HCT116 (cell line): ENCODE measurements at regions not wholly inside any gene's neighbourhood (a gene's known extent, or its start where the extent isn't known, plus 50 kb on each side); places are given as distances from the start of the nearest gene placed in this dataset.

ENCODE experiments used
- ATAC-seq: fragments of 200-7000 bp; cut with Tn5 transposase; 2 replicates; pipeline ENCODE4 v1.9.1; 2020; ENCODE audit warnings: mild to moderate bottlenecking, moderate library complexity
- BruUV-seq: library from RNA; stranded (reverse); fragments of 400-500 nt; replicated peaks from 2 replicates; lab custom pipeline; 2021; lab: Mats Ljungman, UMichigan
- CTCF ChIA-PET: fragments of 300-600 bp; sonication (Branson Sonifier 250); formaldehyde crosslinking; loops from one replicate; lab custom pipeline; 2021; ENCODE audit warnings: antibody characterized with exemption; lab: Charles Lee
- POLR2A ChIA-PET: fragments of 300-600, 350-600 bp; sonication (Branson Sonifier 250); formaldehyde crosslinking; loops from one replicate; lab custom pipeline; 2021; ENCODE audit warnings: antibody characterized with exemption; lab: Charles Lee
- RAD21 ChIA-PET, 2 experiments: fragments of 300-600 bp; sonication (Branson Sonifier 250); formaldehyde crosslinking; loops; one replicate each; lab custom pipeline; 2023; ENCODE audit warnings: low total read pairs in 2 of 2; ENCODE audit not compliant: uncharacterized antibody in 2 of 2, unreplicated experiment in 2 of 2, low non-redundant PET in 1 of 2; lab: Charles Lee
- DNase-seq: peaks from one replicate; pipeline ENCODE4 v3.0.0-alpha.2; 2010; ENCODE audit warnings: low read depth, low spot score
- H2AFZ ChIP-seq: fragments of 200-600 bp; shearing (Covaris generic), sonication (generic); 2 replicates; pipeline ENCODE4 v1.6.1; 2017; ENCODE audit warnings: low read depth, mixed run types, mixed read lengths, antibody characterized with exemption, low read length; ENCODE audit not compliant: poor library complexity, severe bottlenecking
- H3K27ac ChIP-seq: 2 replicates; pipeline ENCODE4 v1.5.1; 2012; ENCODE audit warnings: low read depth, low read length
- H3K27me3 ChIP-seq: fragments of 200-600 bp; sonication (generic); 2 replicates; pipeline ENCODE4 v1.6.1; 2016; ENCODE audit warnings: mixed run types, low read length, mixed read lengths; ENCODE audit not compliant: insufficient read depth
- H3K36me3 ChIP-seq, 2 experiments: fragments of 200-500 bp in 1 of 2; fragments of 200-600 bp in 1 of 2; sonication (Bioruptor generic) in 1 of 2; sonication (generic) in 1 of 2; 2 replicates each; pipeline versions ENCODE4 v1.5.1 to v1.6.1; 2014 to 2016; ENCODE audit warnings: low read length in 2 of 2, inconsistent platforms in 1 of 2, mixed read lengths in 1 of 2, mixed run types in 1 of 2; ENCODE audit not compliant: insufficient read depth in 2 of 2, control insufficient read depth in 1 of 2
- H3K4me1 ChIP-seq, 2 experiments: fragments of 200-600 bp in 1 of 2; sonication (generic) in 1 of 2; 2 replicates each; pipeline versions ENCODE4 v1.5.1 to v1.6.1; 2012 to 2017; ENCODE audit warnings: low read length in 2 of 2, inconsistent platforms in 1 of 2, mild to moderate bottlenecking in 1 of 2, mixed read lengths in 1 of 2, mixed run types in 1 of 2, moderate library complexity in 1 of 2; ENCODE audit not compliant: insufficient read depth in 2 of 2, control insufficient read depth in 1 of 2
- H3K4me2 ChIP-seq: fragments of 200-600 bp; sonication (generic); 2 replicates; pipeline ENCODE4 v1.6.1; 2017; ENCODE audit warnings: mixed run types, low read length, mixed read lengths
- H3K4me3 ChIP-seq, 2 experiments: fragments of 200-600 bp in 1 of 2; sonication (generic) in 1 of 2; replicated peaks in 1 of 2; 2 replicates each; pipeline ENCODE4 v1.5.1; 2011 to 2016; ENCODE audit warnings: low read length in 2 of 2, control low read depth in 1 of 2, low read depth in 1 of 2, mild to moderate bottlenecking in 1 of 2, mixed read lengths in 1 of 2, mixed run types in 1 of 2
- H3K79me2 ChIP-seq: fragments of 200-600 bp; sonication (generic); 2 replicates; pipeline ENCODE4 v1.6.1; 2017; ENCODE audit warnings: mild to moderate bottlenecking, mixed run types, low read length, moderate library complexity, mixed read lengths; ENCODE audit not compliant: insufficient read depth
- H3K9ac ChIP-seq: fragments of 200-600 bp; sonication (generic); 2 replicates; pipeline ENCODE4 v1.6.1; 2016; ENCODE audit warnings: low read length, mixed read lengths
- H3K9me2 ChIP-seq: fragments of 200-600 bp; sonication (generic), shearing (Covaris generic); 2 replicates; pipeline ENCODE4 v1.6.1; 2017; ENCODE audit warnings: mixed run types, mild to moderate bottlenecking, moderate library complexity; ENCODE audit not compliant: insufficient read depth
- H3K9me3 ChIP-seq, 2 experiments: fragments of 200-500 bp in 1 of 2; fragments of 200-600 bp in 1 of 2; sonication (Bioruptor generic) in 1 of 2; sonication (generic) in 1 of 2; 2 replicates each; pipeline ENCODE4 v1.6.1; 2014 to 2017; ENCODE audit warnings: low read length in 2 of 2, mixed read lengths in 2 of 2, inconsistent platforms in 1 of 2, low read depth in 1 of 2, mild to moderate bottlenecking in 1 of 2, mixed run types in 1 of 2, moderate library complexity in 1 of 2; ENCODE audit not compliant: control insufficient read depth in 1 of 2, insufficient read depth in 1 of 2
- H4K20me1 ChIP-seq: fragments of 200-600 bp; sonication (generic), shearing (Covaris generic); 2 replicates; pipeline ENCODE4 v1.6.1; 2017; ENCODE audit warnings: mixed run types, mild to moderate bottlenecking, moderate library complexity; ENCODE audit not compliant: insufficient read depth
- ATF3 ChIP-seq: IDR thresholded peaks from 2 replicates; pipeline ENCODE4 v1.6.1; 2012
- CBX3 ChIP-seq: IDR thresholded peaks from 2 replicates; pipeline ENCODE4 v1.6.1; 2012; ENCODE audit warnings: low read depth
- CEBPB ChIP-seq: IDR thresholded peaks from 2 replicates; pipeline ENCODE4 v1.6.1; 2012; ENCODE audit warnings: low read depth
- ELF1 ChIP-seq: IDR thresholded peaks from 2 replicates; pipeline ENCODE4 v1.6.1; 2012; ENCODE audit warnings: low read depth, borderline replicate concordance
- EZH2 ChIP-seq: fragments of 200-600 bp; sonication (generic); IDR thresholded peaks from 2 replicates; pipeline ENCODE4 v1.6.1; 2017; ENCODE audit warnings: antibody characterized with exemption, mixed run types
- FOSL1 ChIP-seq: IDR thresholded peaks from 2 replicates; pipeline ENCODE4 v1.6.1; 2012; ENCODE audit warnings: low read depth
- JUND ChIP-seq: IDR thresholded peaks from 2 replicates; pipeline ENCODE4 v1.6.1; 2012
- MAX ChIP-seq: IDR thresholded peaks from 2 replicates; pipeline ENCODE4 v1.6.1; 2012
- POLR2AphosphoS5 ChIP-seq: IDR thresholded peaks from 2 replicates; pipeline ENCODE4 v1.6.1; 2011; ENCODE audit warnings: mild to moderate bottlenecking, low read depth, low read length, moderate library complexity
- SP1 ChIP-seq: IDR thresholded peaks from 2 replicates; pipeline ENCODE4 v1.6.1; 2012; ENCODE audit warnings: low read depth
- SRF ChIP-seq: IDR thresholded peaks from 2 replicates; pipeline ENCODE4 v1.6.1; 2012; ENCODE audit warnings: low read depth
- ZBTB33 ChIP-seq: IDR thresholded peaks from 2 replicates; pipeline ENCODE4 v1.6.1; 2011; ENCODE audit warnings: mild to moderate bottlenecking, low read length, moderate library complexity; ENCODE audit not compliant: insufficient replicate concordance; ENCODE audit errors: extremely low read depth
- ZFX ChIP-seq: fragments of 450-650 bp; IDR thresholded peaks from 2 replicates; pipeline ENCODE4 v1.6.1; 2017
- ZNF274 ChIP-seq: fragments of 200-500 bp; sonication (Bioruptor generic); IDR thresholded peaks from 2 replicates; pipeline ENCODE4 v1.6.1; 2014; ENCODE audit warnings: mild to moderate bottlenecking, low read depth, low read length, inconsistent platforms
- intact Hi-C: fragments of 100-400 bp; cut with micrococcal nuclease; formaldehyde crosslinking; loops from 2 replicates; pipeline ENCODE4 v1.10.0; 2022

GRCh38 chr20:29298271-29298590 lies 1959.2 kb upstream of the DEFB115 start:
- ChIA-PET POLR2A (no interaction called here), CTCF (no interaction called here)
- H3K9me2 ChIP-seq, result no peaks in the 10 kb centered on the region
- no peak overlapping the region for H3K27ac ChIP-seq
- no peak for ATAC-seq
- H3K4me2 ChIP-seq, result no peak overlapping the region
- no peak overlapping the region for H3K4me3 ChIP-seq
- no peaks in the 10 kb centered on the region for H3K36me3 ChIP-seq
- H3K79me2 ChIP-seq, result no peaks in the 10 kb centered on the region
- no peaks in the 10 kb centered on the region for H3K4me1 ChIP-seq
- intact Hi-C loops, result no loop called here
- TF ChIP-seq MAX (no peak), FOSL1 (no peak), ZNF274 (no peak), SP1 (no peak), ZBTB33 (no peak)
- TF ChIP-seq, all 23 proteins: peak for 0
- H3K27me3 ChIP-seq, result no peaks in the 10 kb centered on the region
- H4K20me1 ChIP-seq, result no peaks in the 10 kb centered on the region
- no TSS peak for BruUV-seq
- DNase-seq, result no peak
- RAD21 ChIA-PET, result no interaction called here
- H2AFZ ChIP-seq, result no peak overlapping the region
- no peaks in the 10 kb centered on the region; a peak in 2 of 4 replicates for H3K9me3 ChIP-seq
- H3K9ac ChIP-seq, result no peak overlapping the region

- no peak overlapping the region for H2AFZ ChIP-seq
- POLR2A ChIA-PET, result no interaction called here
- intact Hi-C loops, result no loop called here
- ATAC-seq (no peak), DNase-seq (no peak)
- no peaks in the 10 kb centered on the region; a peak in 2 of 4 replicates for H3K9me3 ChIP-seq
- H3K9ac ChIP-seq, result no peak overlapping the region
- no TSS peak for BruUV-seq
- no peak overlapping the region for H3K27ac ChIP-seq
- no peak overlapping the region for H3K4me2 ChIP-seq
- no peaks in the 10 kb centered on the region for H3K27me3 ChIP-seq
- no peaks in the 10 kb centered on the region for H3K9me2 ChIP-seq
- no peaks in the 10 kb centered on the region for H4K20me1 ChIP-seq
- RAD21 ChIA-PET, result no interaction called here
- H3K36me3 ChIP-seq, result no peaks in the 10 kb centered on the region
- CTCF ChIA-PET, result no interaction called here
- H3K4me3 ChIP-seq, result no peak overlapping the region
- H3K4me1 ChIP-seq, result no peaks in the 10 kb centered on the region
- no peaks in the 10 kb centered on the region for H3K79me2 ChIP-seq
- TF ChIP-seq ATF3, result no peak
- no peak for TF ChIP-seq POLR2AphosphoS5
- TF ChIP-seq MAX, result no peak
- TF ChIP-seq SRF, result no peak
- no peak for TF ChIP-seq JUND
- TF ChIP-seq CEBPB, result no peak
- TF ChIP-seq ZFX, result no peak
- TF ChIP-seq ELF1, result no peak
- TF ChIP-seq ZNF274, result no peak
- no peak for TF ChIP-seq ZBTB33
- TF ChIP-seq EZH2, result no peak
- no peak for TF ChIP-seq CBX3
- TF ChIP-seq FOSL1, result no peak
Measured at GRCh38 chr20:29298759-29299613, 1958.5 kb upstream of the DEFB115 start.
